ENCODE measurements at regions not wholly inside any gene's neighbourhood (a gene's known extent, or its start where the extent isn't known, plus 50 kb on each side); places are given as distances from the start of the nearest gene placed in this dataset.
"Not testable (repeated sequence)": the region's sequence is repeated elsewhere in the genome, so short reads cannot be mapped to it uniquely, and the experiment has no call there.

DNA sequence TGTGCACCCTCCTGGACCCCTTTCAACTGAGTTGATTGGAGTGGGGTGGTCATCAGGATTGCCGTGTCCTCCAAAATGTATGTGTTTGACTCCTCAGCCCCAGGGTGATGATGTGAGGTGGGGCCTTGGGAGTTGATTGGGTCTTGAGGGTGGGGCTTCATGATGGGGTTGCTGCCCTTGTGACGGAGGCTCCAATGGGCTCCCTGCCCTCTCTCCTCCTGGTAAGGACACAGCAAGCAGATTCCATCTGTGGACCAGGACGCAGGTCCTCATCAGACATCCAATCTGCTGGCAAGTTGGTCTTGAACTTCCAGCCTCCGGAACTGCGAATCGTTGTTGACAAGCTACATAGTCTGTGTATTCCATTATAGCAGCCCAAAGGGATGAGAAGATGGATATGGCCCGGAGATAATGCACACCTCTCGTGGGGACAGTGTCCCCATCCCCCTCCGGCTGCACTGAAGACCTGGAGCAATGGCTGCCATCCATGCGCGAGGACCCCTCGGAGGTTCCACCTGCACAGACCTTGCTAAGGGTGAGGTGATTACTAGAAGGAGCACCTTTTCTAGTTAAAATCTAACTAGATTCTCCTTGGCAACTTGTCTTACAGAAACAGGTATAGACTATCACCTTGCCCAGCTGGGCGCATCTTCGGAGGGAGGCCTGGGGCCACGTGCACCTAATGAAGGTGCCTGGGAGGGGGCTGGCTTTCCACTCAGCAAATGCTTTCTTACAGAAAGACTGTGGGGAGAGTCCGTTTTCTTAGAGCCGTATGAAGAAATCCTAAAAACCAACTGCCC, 75.7 kb upstream of the IRX4 start:
- H3K4me3 ChIP-seq (ENCODE audit: control insufficient read depth in 1 of 7, extremely low read depth in 1 of 7, insufficient read depth in 4 of 7, low read depth in 2 of 7, low read length in 6 of 7): no peak overlapping the region
- no peak for DNase-seq
- no peaks in the 10 kb centered on the region for H3K4me1 ChIP-seq (ENCODE audit: control extremely low read depth in 1 of 4, control insufficient read depth in 4 of 4, insufficient read depth in 4 of 4, low read length in 3 of 4)
- CTCF ChIA-PET: no interaction called here
- peaks cover 0 to 4% (median 0%) of the 10 kb centered on the region in 5 experiments for H3K9me3 ChIP-seq (ENCODE audit: control extremely low read depth in 1 of 5, control insufficient read depth in 4 of 5, insufficient read depth in 2 of 5, low read depth in 1 of 5, low read length in 4 of 5)
- H3K27ac ChIP-seq (ENCODE audit: insufficient read depth in 1 of 2, low read depth in 1 of 2, low read length in 2 of 2, poor library complexity in 1 of 2, severe bottlenecking in 2 of 2): no peak overlapping the region
- peaks cover 0 to 18% (median 0%) of the 10 kb centered on the region in 5 experiments for H3K27me3 ChIP-seq (replicated peaks in 2 of 5; ENCODE audit: control insufficient read depth in 4 of 5, insufficient read depth in 5 of 5, low read length in 4 of 5)
- POLR2A ChIA-PET: no interaction called here
- WGBS (ENCODE audit: insufficient coverage): 94% methylated on average over 16 of the region's 17 CpGs
- no peaks in the 10 kb centered on the region for H3K36me3 ChIP-seq (ENCODE audit: control insufficient read depth in 4 of 4, insufficient read depth in 4 of 4, low read length in 3 of 4)

DNA sequence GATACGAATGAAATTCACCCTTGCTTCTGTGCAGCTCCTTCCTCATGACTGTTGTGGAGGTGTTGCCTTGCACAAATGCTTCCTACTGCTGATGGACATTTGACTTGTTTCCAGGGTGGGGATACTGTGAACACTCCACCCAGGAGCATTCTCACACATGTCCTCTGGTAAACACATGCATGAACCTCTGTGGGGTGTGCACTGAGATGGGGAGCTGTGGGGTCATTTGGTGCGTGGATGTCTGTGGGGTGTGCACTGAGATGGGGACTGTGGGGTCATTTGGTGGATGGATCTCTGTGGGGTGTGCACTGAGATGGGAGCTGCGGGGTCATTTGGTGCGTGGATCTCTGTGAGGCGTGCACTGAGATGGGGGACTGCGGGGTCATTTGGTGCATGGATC, 72.9 kb upstream of the IRX4 start:
- H3K27ac ChIP-seq (ENCODE audit: insufficient read depth in 1 of 2, low read depth in 1 of 2, low read length in 2 of 2, poor library complexity in 1 of 2, severe bottlenecking in 2 of 2): no peak overlapping the region
- no peaks in the 10 kb centered on the region for H3K36me3 ChIP-seq (ENCODE audit: control insufficient read depth in 4 of 4, insufficient read depth in 4 of 4, low read length in 3 of 4)
- no peak for DNase-seq
- H3K27me3 ChIP-seq (replicated peaks in 2 of 5; ENCODE audit: control insufficient read depth in 4 of 5, insufficient read depth in 5 of 5, low read length in 4 of 5): peaks cover 0 to 40% (median 8%) of the 10 kb centered on the region in 5 experiments
- no peak overlapping the region for H3K4me3 ChIP-seq (ENCODE audit: control insufficient read depth in 1 of 7, extremely low read depth in 1 of 7, insufficient read depth in 4 of 7, low read depth in 2 of 7, low read length in 6 of 7)
- POLR2A ChIA-PET: no interaction called here
- CTCF ChIA-PET: no interaction called here
- H3K9me3 ChIP-seq (ENCODE audit: control extremely low read depth in 1 of 5, control insufficient read depth in 4 of 5, insufficient read depth in 2 of 5, low read depth in 1 of 5, low read length in 4 of 5): no peaks in the 10 kb centered on the region
- H3K4me1 ChIP-seq (ENCODE audit: control extremely low read depth in 1 of 4, control insufficient read depth in 4 of 4, insufficient read depth in 4 of 4, low read length in 3 of 4): no peaks in the 10 kb centered on the region
- WGBS (ENCODE audit: insufficient coverage): 100% methylated on average over 5 of the region's 6 CpGs

DNA sequence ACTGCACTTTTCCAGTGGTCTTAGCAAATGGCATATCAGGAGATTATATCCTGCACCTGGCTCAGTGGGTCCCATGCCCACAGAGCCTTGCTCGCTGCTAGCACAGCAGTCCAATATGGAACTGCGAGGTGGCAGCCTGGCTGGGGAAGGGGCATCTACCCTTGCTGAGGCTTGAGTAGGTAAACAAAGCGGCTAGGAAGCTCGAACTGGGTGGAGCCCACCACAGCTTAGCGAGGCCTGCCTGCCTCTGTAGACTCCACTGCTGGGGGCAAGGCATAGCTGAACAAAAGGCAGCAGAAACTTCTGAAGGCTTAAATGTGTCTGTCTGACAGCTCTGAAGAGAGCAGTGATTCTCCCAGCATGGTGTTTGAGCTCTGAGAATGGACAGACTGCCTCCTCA, 71.0 kb upstream of the IRX4 start:
- H3K4me1 ChIP-seq (ENCODE audit: control extremely low read depth in 1 of 4, control insufficient read depth in 4 of 4, insufficient read depth in 4 of 4, low read length in 3 of 4); H3K4me3 ChIP-seq (ENCODE audit: control insufficient read depth in 1 of 7, extremely low read depth in 1 of 7, insufficient read depth in 4 of 7, low read depth in 2 of 7, low read length in 6 of 7); H3K27ac ChIP-seq (ENCODE audit: insufficient read depth in 1 of 2, low read depth in 1 of 2, low read length in 2 of 2, poor library complexity in 1 of 2, severe bottlenecking in 2 of 2); H3K36me3 ChIP-seq (ENCODE audit: control insufficient read depth in 4 of 4, insufficient read depth in 4 of 4, low read length in 3 of 4); DNase-seq; CTCF ChIA-PET; POLR2A ChIA-PET; H3K9me3 ChIP-seq (ENCODE audit: control extremely low read depth in 1 of 5, control insufficient read depth in 4 of 5, insufficient read depth in 2 of 5, low read depth in 1 of 5, low read length in 4 of 5): not testable (repeated sequence)
- 83% methylated on average over 5 of the region's 5 CpGs for WGBS (ENCODE audit: insufficient coverage)
- H3K27me3 ChIP-seq (replicated peaks in 2 of 5; ENCODE audit: control insufficient read depth in 4 of 5, insufficient read depth in 5 of 5, low read length in 4 of 5): peaks cover 0 to 44% (median 8%) of the 10 kb centered on the region in 5 experiments

DNA sequence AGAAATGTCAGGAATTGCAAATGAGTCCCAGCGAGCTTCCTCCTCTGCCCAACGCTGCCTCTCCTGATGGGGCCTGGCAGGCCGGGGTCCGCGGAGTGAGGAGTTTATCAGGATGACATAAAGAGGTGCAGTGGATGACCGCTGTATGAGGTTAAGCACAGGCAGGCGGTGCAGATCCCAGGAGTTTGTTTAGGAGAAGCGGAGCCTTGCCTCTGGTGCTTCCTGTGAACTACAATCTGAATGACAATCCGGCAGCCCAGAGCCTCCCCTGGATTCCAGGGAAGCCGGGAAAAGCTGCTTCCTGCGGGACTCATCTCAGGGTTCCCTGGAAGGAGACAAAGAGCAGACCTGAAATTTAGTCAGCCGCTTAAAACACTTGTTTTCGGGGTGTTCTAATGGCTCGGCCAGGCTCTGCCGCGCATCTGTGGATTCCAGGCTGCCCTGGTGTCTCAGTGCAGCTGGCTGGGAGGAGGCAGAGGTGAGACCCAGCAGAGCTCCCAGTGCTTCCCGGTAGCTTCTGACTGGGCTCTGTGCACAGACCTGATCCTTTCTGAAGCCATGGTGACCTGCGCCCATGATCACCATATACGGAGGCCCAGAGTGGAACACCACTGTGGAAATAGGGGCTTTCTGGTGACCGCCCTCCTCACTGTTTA, 69.8 kb upstream of the IRX4 start:
- H3K27me3 ChIP-seq (replicated peaks in 2 of 5; ENCODE audit: control insufficient read depth in 4 of 5, insufficient read depth in 5 of 5, low read length in 4 of 5): peaks cover 0 to 45% (median 11%) of the 10 kb centered on the region in 5 experiments
- H3K9me3 ChIP-seq (ENCODE audit: control extremely low read depth in 1 of 5, control insufficient read depth in 4 of 5, insufficient read depth in 2 of 5, low read depth in 1 of 5, low read length in 4 of 5): no peaks in the 10 kb centered on the region
- ChIA-PET POLR2A (no interaction called here), CTCF (no interaction called here)
- H3K4me3 ChIP-seq (ENCODE audit: control insufficient read depth in 1 of 7, extremely low read depth in 1 of 7, insufficient read depth in 4 of 7, low read depth in 2 of 7, low read length in 6 of 7): no peak overlapping the region
- DNase-seq: no peak
- H3K4me1 ChIP-seq (ENCODE audit: control extremely low read depth in 1 of 4, control insufficient read depth in 4 of 4, insufficient read depth in 4 of 4, low read length in 3 of 4): no peaks in the 10 kb centered on the region
- 19% methylated on average over 19 of the region's 20 CpGs for WGBS (ENCODE audit: insufficient coverage)
- no peaks in the 10 kb centered on the region for H3K36me3 ChIP-seq (ENCODE audit: control insufficient read depth in 4 of 4, insufficient read depth in 4 of 4, low read length in 3 of 4)
- no peak overlapping the region for H3K27ac ChIP-seq (ENCODE audit: insufficient read depth in 1 of 2, low read depth in 1 of 2, low read length in 2 of 2, poor library complexity in 1 of 2, severe bottlenecking in 2 of 2)

DNA sequence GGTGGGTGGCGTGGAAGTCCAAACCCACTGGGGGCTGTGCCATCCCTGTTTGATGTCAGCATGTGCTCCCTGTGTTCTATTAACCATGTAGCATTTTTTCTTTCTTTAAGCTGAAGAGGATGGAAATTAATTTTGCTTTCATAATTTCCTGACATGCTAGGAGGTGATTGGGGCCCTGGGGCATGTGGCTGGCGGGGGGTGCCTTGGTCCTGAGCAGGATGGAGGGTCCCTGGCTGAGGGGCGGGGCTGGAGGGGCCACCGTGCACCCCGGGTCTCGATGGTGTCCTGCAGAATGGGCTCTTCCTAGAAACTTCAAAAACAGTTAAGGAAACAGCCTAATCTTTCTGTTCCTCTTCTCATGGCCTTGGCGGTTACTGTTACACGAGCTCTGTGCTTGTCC, 69.3 kb upstream of the IRX4 start:
- Histone ChIP-seq H3K27me3 (replicated peaks in 2 of 5; ENCODE audit: control insufficient read depth in 4 of 5, insufficient read depth in 5 of 5, low read length in 4 of 5) (peaks cover 0 to 50% (median 11%) of the 10 kb centered on the region in 5 experiments), H3K4me1 (ENCODE audit: control extremely low read depth in 1 of 4, control insufficient read depth in 4 of 4, insufficient read depth in 4 of 4, low read length in 3 of 4) (no peaks in the 10 kb centered on the region), H3K36me3 (ENCODE audit: control insufficient read depth in 4 of 4, insufficient read depth in 4 of 4, low read length in 3 of 4) (no peaks in the 10 kb centered on the region), H3K27ac (ENCODE audit: insufficient read depth in 1 of 2, low read depth in 1 of 2, low read length in 2 of 2, poor library complexity in 1 of 2, severe bottlenecking in 2 of 2) (no peak overlapping the region), H3K4me3 (ENCODE audit: control insufficient read depth in 1 of 7, extremely low read depth in 1 of 7, insufficient read depth in 4 of 7, low read depth in 2 of 7, low read length in 6 of 7) (no peak overlapping the region), H3K9me3 (ENCODE audit: control extremely low read depth in 1 of 5, control insufficient read depth in 4 of 5, insufficient read depth in 2 of 5, low read depth in 1 of 5, low read length in 4 of 5) (no peaks in the 10 kb centered on the region)
- DNase-seq: no peak
- WGBS (ENCODE audit: insufficient coverage): 34% methylated on average over 7 of the region's 8 CpGs
- ChIA-PET CTCF (no interaction called here), POLR2A (no interaction called here)

DNA sequence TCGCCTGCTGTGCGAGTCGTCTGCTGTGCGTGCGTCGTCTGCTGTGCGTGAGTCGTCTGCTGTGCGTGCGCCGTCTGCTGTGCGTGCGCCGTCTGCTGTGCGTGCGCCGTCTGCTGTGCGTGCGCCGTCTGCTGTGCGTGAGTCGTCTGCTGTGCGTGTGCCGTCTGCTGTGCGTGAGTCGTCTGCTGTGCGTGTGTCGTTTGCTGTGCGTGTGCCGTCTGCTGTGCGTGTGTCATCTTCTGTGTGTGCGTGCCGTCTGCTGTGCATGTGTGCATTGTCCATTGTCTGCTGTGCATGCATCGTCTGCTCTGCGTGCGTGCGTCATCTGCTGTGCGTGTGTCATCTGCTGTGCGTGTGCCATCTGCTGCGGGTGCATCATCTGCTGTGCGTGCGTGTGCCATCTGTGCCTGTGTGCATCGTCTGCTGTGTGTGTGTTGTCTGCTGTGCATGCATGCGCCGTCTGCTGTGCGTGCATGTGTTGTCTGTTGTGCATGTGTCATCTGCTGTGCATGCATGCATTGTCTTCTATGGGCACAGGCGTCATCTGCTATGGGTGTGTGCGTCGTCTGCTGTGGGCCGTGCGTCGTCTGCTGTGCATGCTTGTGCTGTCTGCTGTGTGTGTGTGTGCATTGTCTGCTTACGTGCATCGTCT, 68.6 kb upstream of the IRX4 start:
- H3K9me3 ChIP-seq (ENCODE audit: control extremely low read depth in 1 of 5, control insufficient read depth in 4 of 5, insufficient read depth in 2 of 5, low read depth in 1 of 5, low read length in 4 of 5): no peaks in the 10 kb centered on the region
- POLR2A ChIA-PET: no interaction called here
- H3K4me1 ChIP-seq (ENCODE audit: control extremely low read depth in 1 of 4, control insufficient read depth in 4 of 4, insufficient read depth in 4 of 4, low read length in 3 of 4): no peaks in the 10 kb centered on the region
- no peaks in the 10 kb centered on the region for H3K36me3 ChIP-seq (ENCODE audit: control insufficient read depth in 4 of 4, insufficient read depth in 4 of 4, low read length in 3 of 4)
- no peak overlapping the region for H3K27ac ChIP-seq (ENCODE audit: insufficient read depth in 1 of 2, low read depth in 1 of 2, low read length in 2 of 2, poor library complexity in 1 of 2, severe bottlenecking in 2 of 2)
- H3K4me3 ChIP-seq (ENCODE audit: control insufficient read depth in 1 of 7, extremely low read depth in 1 of 7, insufficient read depth in 4 of 7, low read depth in 2 of 7, low read length in 6 of 7): no peak overlapping the region
- no peak for DNase-seq
- peaks cover 0 to 56% (median 14%) of the 10 kb centered on the region in 5 experiments for H3K27me3 ChIP-seq (replicated peaks in 2 of 5; ENCODE audit: control insufficient read depth in 4 of 5, insufficient read depth in 5 of 5, low read length in 4 of 5)
- CTCF ChIA-PET: no interaction called here
- 96% methylated on average over 18 of the region's 54 CpGs for WGBS (ENCODE audit: insufficient coverage)

DNA sequence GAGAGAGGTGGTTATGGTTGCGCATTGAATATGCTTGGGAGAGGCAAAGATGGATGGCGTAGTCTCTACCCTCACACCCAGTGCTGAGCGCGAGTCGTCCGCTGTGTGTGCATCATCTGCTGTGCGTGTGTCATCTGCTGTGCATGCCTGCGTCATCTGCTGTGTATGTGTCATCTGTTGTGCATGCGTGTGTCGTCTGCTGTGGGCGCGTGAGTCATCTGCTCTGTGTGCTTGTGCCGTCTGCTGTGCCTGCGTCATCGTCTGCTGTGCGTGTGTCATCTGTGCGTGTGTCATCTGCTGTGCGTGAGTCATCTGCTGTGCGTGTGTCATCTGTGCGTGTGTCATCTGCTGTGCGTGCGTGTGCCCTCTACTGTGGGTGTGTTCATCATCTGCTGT, 68.0 kb upstream of the IRX4 start:
- POLR2A ChIA-PET: no interaction called here
- H3K4me3 ChIP-seq (ENCODE audit: control insufficient read depth in 1 of 7, extremely low read depth in 1 of 7, insufficient read depth in 4 of 7, low read depth in 2 of 7, low read length in 6 of 7): no peak overlapping the region
- CTCF ChIA-PET: no interaction called here
- H3K27me3 ChIP-seq (replicated peaks in 2 of 5; ENCODE audit: control insufficient read depth in 4 of 5, insufficient read depth in 5 of 5, low read length in 4 of 5): peaks cover 0 to 61% (median 15%) of the 10 kb centered on the region in 5 experiments
- WGBS (ENCODE audit: insufficient coverage): 97% methylated on average over 15 of the region's 22 CpGs
- no peak for DNase-seq
- no peaks in the 10 kb centered on the region for H3K36me3 ChIP-seq (ENCODE audit: control insufficient read depth in 4 of 4, insufficient read depth in 4 of 4, low read length in 3 of 4)
- H3K4me1 ChIP-seq (ENCODE audit: control extremely low read depth in 1 of 4, control insufficient read depth in 4 of 4, insufficient read depth in 4 of 4, low read length in 3 of 4): no peaks in the 10 kb centered on the region
- H3K9me3 ChIP-seq (ENCODE audit: control extremely low read depth in 1 of 5, control insufficient read depth in 4 of 5, insufficient read depth in 2 of 5, low read depth in 1 of 5, low read length in 4 of 5): no peaks in the 10 kb centered on the region
- no peak overlapping the region for H3K27ac ChIP-seq (ENCODE audit: insufficient read depth in 1 of 2, low read depth in 1 of 2, low read length in 2 of 2, poor library complexity in 1 of 2, severe bottlenecking in 2 of 2)
